ENCODE measurements at regions not wholly inside any gene's neighbourhood (a gene's known extent, or its start where the extent isn't known, plus 50 kb on each side); places are given as distances from the start of the nearest gene placed in this dataset.

DNA sequence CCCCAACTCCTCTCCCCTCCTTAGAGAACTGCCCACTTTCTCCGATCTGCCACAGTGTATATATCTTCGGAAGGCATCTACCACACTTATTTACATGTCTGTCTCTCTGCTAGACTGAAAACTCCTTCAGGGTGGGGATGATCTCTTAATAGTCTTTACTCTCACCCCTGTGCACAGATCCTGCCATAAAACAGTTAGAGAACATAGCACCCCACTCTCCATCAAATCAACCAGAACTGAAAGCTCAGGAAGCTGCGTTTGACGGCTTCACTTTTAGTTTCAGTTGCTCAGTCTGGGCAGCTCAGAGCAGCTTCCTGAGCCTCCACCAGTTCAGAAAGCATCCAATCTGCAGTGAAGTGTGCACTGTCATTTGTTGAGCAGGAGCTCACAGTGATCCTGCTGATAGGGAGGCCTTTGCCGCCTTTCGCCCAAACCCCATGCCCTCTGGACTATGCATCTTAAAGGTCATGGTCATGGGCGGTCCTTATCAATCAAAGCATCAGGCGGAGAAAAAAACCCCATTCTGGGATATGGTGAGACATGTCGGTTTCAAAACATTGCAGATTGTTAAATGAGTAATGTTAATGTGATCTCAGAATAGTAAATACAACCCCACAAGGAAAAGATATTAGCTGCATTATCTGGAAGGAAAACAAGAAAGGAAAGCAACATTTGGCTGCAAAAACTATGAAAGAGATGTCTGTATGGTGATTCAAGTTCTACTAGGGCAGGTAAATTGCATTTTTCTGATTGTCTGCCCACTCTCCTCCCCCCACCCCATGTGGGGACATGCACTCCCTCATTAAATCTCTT, 167.1 kb upstream of the ADO start:
- H3K4me3 ChIP-seq, result peak overlapping the region; percentile 5 to 53 (median 24)
- H3K27ac ChIP-seq, result peak overlapping the region; percentile 66 to 81
- no peaks in the 10 kb centered on the region for H3K9me3 ChIP-seq
- H3K27me3 ChIP-seq, result no peaks in the 10 kb centered on the region
- no peaks in the 10 kb centered on the region for H3K36me3 ChIP-seq
- intact Hi-C loops (cut with DNase I; ENCODE audit: low total_unique reads), result no loop called here
- TF ChIP-seq POLR2A (IDR thresholded peaks at IDR 0.05) (no peak), POLR2AphosphoS5 (IDR thresholded peaks at IDR 0.05) (no peak)
- TF ChIP-seq, protein P1, sequence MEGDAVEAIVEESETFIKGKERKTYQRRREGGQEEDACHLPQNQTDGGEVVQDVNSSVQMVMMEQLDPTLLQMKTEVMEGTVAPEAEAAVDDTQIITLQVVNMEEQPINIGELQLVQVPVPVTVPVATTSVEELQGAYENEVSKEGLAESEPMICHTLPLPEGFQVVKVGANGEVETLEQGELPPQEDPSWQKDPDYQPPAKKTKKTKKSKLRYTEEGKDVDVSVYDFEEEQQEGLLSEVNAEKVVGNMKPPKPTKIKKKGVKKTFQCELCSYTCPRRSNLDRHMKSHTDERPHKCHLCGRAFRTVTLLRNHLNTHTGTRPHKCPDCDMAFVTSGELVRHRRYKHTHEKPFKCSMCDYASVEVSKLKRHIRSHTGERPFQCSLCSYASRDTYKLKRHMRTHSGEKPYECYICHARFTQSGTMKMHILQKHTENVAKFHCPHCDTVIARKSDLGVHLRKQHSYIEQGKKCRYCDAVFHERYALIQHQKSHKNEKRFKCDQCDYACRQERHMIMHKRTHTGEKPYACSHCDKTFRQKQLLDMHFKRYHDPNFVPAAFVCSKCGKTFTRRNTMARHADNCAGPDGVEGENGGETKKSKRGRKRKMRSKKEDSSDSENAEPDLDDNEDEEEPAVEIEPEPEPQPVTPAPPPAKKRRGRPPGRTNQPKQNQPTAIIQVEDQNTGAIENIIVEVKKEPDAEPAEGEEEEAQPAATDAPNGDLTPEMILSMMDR (IDR thresholded peaks at IDR 0.05), result no peak
- DNase-seq (ENCODE audit: low spot score in 2 of 2), result peak in 1 of 2 donors; percentile 26
- H3K4me1 ChIP-seq, result no peaks in the 10 kb centered on the region

DNA sequence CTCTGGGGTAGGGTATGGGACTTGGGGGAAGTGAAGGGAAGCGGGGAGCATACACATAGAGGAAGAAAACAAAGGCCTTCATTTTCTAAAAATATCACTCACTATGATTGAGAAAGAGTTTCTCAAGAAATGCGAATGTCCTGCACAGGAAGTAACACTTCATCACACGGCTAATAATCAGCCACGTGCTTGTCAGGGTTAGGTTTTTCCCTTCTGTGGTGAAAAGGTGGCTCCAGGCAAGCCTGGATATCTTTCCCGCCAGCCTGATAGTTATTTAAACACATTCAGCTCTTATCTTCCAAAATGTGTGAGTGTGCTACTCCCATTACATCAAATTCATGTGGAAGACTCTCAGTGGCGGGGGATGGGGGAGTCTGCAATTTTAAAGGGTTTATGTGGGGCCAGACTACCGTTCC, 166.4 kb upstream of the ADO start:
- Histone ChIP-seq H3K36me3 (no peaks in the 10 kb centered on the region), H3K27ac (peak overlapping the region; percentile 66 to 81), H3K9me3 (no peaks in the 10 kb centered on the region), H3K4me3 (peak overlapping the region in 1 of 3 donors; percentile 53), H3K4me1 (no peaks in the 10 kb centered on the region), H3K27me3 (no peaks in the 10 kb centered on the region)
- intact Hi-C loops (cut with DNase I; ENCODE audit: low total_unique reads), result no loop called here
- TF ChIP-seq, protein P1 (IDR thresholded peaks at IDR 0.05), result no peak
- TF ChIP-seq POLR2AphosphoS5 (IDR thresholded peaks at IDR 0.05), result peak in 1 of 3 donors; percentile 26
- no peak for DNase-seq (ENCODE audit: low spot score in 2 of 2)

DNA sequence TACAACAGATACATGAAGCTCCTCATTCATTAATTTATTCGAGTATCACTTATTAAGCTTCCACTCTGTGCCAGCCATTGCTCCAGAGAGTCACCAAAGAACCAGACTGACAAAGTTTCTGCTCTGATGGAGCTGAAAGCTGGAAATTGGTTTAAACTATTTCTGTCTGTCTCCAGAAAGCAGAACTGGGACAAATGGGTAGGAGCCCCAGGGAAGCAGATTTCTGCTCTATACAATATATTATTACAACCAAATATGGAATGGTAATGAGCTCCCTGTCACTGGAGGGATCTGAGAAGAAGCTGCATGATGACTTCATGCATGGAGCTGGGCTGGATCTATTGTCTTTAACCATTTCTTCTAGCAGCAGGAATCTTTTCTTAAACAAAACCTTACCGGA, 165.4 kb upstream of the ADO start:
- Histone ChIP-seq H3K27me3 (no peaks in the 10 kb centered on the region), H3K4me1 (no peaks in the 10 kb centered on the region), H3K36me3 (no peaks in the 10 kb centered on the region), H3K9me3 (no peaks in the 10 kb centered on the region), H3K27ac (no peak overlapping the region), H3K4me3 (no peak overlapping the region)
- intact Hi-C loops (cut with DNase I; ENCODE audit: low total_unique reads), result no loop called here
- DNase-seq (ENCODE audit: low spot score in 2 of 2), result no peak
- TF ChIP-seq POLR2A (IDR thresholded peaks at IDR 0.05), result no peak
- TF ChIP-seq, protein P1 (IDR thresholded peaks at IDR 0.05), result no peak
- TF ChIP-seq POLR2AphosphoS5 (IDR thresholded peaks at IDR 0.05), result no peak

DNA sequence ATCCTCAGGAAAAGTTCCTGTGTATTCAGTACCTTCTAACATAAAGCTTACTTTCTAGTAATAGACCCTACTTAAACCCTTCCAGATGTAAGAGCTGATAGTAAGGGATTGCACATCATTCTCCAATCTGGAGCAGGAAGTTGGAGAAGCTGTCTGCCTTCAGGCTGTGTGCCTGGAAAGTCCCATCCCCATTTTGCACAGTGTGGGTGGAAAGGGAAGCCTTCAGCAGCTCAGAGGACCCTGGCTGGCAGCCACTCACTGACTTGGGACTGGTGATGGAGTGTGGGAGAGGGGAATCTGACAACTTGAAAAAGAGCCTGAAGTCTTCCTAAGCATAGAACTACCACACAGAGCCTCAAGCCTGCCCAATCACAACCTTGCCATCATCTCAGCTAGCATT, 164.1 kb upstream of the ADO start:
- TF ChIP-seq POLR2AphosphoS5 (IDR thresholded peaks at IDR 0.05) (no peak), POLR2A (IDR thresholded peaks at IDR 0.05) (no peak)
- TF ChIP-seq, protein P1 (IDR thresholded peaks at IDR 0.05), result no peak
- intact Hi-C loops (cut with DNase I; ENCODE audit: low total_unique reads), result no loop called here
- H3K27me3 ChIP-seq, result no peaks in the 10 kb centered on the region

More for the DNA sequence above, 164.1 kb upstream of the ADO start:
- no peaks in the 10 kb centered on the region for H3K36me3 ChIP-seq
- no peak overlapping the region for H3K4me3 ChIP-seq
- no peaks in the 10 kb centered on the region for H3K9me3 ChIP-seq
- no peak overlapping the region for H3K27ac ChIP-seq
- DNase-seq (ENCODE audit: low spot score in 2 of 2), result no peak
- no peaks in the 10 kb centered on the region for H3K4me1 ChIP-seq

Data from breast epithelium (tissue), 4 donors.